WTC11 (cell line): ENCODE measurements at regions not wholly inside any gene's neighbourhood (a gene's known extent, or its start where the extent isn't known, plus 50 kb on each side); places are given as distances from the start of the nearest gene placed in this dataset.

Source experiments
- ATAC-seq: fragments of 200-7000 bp; cut with Tn5 transposase; 2 replicates; pipeline ENCODE4 v1.10.0; 2021; ENCODE audit warnings: mild to moderate bottlenecking, moderate library complexity
- CTCF ChIA-PET: fragments of 300-600 bp; sonication (Branson Sonifier 250); formaldehyde crosslinking; loops from one replicate; lab custom pipeline; 2021; ENCODE audit warnings: antibody characterized with exemption; lab: Charles Lee
- POLR2A ChIA-PET: fragments of 350-600 bp; sonication (Branson Sonifier 250); formaldehyde crosslinking; loops from one replicate; lab custom pipeline; 2021; ENCODE audit warnings: antibody characterized with exemption; lab: Charles Lee
- DNase-seq: peaks from one replicate; pipeline ENCODE4 v3.0.0; 2021; ENCODE audit warnings: low spot score
- H3K27ac Mint-ChIP-seq: 2 replicates; pipeline ENCODE4 v1.8.0; 2021; ENCODE audit warnings: mixed read lengths
- H3K27me3 Mint-ChIP-seq: 2 replicates; pipeline ENCODE4 v1.8.0; 2021; ENCODE audit warnings: low read depth, mild to moderate bottlenecking, moderate library complexity, mixed read lengths
- H3K36me3 Mint-ChIP-seq: 2 replicates; pipeline ENCODE4 v1.8.0; 2021; ENCODE audit warnings: mixed read lengths
- H3K4me1 Mint-ChIP-seq: 2 replicates; pipeline ENCODE4 v1.8.0; 2022; ENCODE audit warnings: mixed read lengths
- H3K4me3 Mint-ChIP-seq: 2 replicates; pipeline ENCODE4 v1.8.0; 2021; ENCODE audit warnings: mild to moderate bottlenecking, moderate library complexity, mixed read lengths
- H3K9me3 Mint-ChIP-seq: 2 replicates; pipeline ENCODE4 v1.8.0; 2021; ENCODE audit warnings: mixed read lengths
- AFF4 ChIP-seq: sonication (generic); formaldehyde crosslinking; IDR thresholded peaks from 2 replicates; pipeline ENCODE4 v1.8.1; 2023; ENCODE audit warnings: mild to moderate bottlenecking, missing genetic modification reagents, borderline replicate concordance
- ELF4 ChIP-seq: sonication (generic); formaldehyde crosslinking; IDR thresholded peaks from 2 replicates; pipeline ENCODE4 v1.8.1; 2022; ENCODE audit warnings: low read depth, mild to moderate bottlenecking, moderate library complexity, missing genetic modification reagents
- EMX1 ChIP-seq: fragments of 250-450 bp; sonication (Bioruptor Pico); IDR thresholded peaks from 2 replicates; pipeline ENCODE4 v1.8.0; 2021; ENCODE audit warnings: mild to moderate bottlenecking
- ESRRA ChIP-seq: sonication (generic); formaldehyde crosslinking; IDR thresholded peaks from 2 replicates; pipeline ENCODE4 v1.8.1; 2022; ENCODE audit warnings: mild to moderate bottlenecking, missing genetic modification reagents, borderline replicate concordance
- FOXK1 ChIP-seq: sonication (generic); formaldehyde crosslinking; IDR thresholded peaks from 2 replicates; pipeline ENCODE4 v1.8.0; 2022; ENCODE audit warnings: mild to moderate bottlenecking, moderate library complexity, missing genetic modification reagents
- IRF1 ChIP-seq: sonication (generic); formaldehyde crosslinking; IDR thresholded peaks from 2 replicates; pipeline ENCODE4 v1.8.0; 2023; ENCODE audit warnings: missing genetic modification reagents
- JAZF1 ChIP-seq: fragments of 250-450 bp; sonication (Bioruptor Pico); IDR thresholded peaks from 2 replicates; pipeline ENCODE4 v1.9.0; 2021; ENCODE audit warnings: moderate library complexity, mild to moderate bottlenecking, inconsistent platforms
- MAX ChIP-seq: sonication (generic); formaldehyde crosslinking; IDR thresholded peaks from 2 replicates; pipeline ENCODE4 v1.8.0; 2022; ENCODE audit warnings: mild to moderate bottlenecking, missing genetic modification reagents
- MXD4 ChIP-seq: fragments of 250-450 bp; sonication (Bioruptor Pico); IDR thresholded peaks from 2 replicates; pipeline ENCODE4 v1.8.0; 2021; ENCODE audit warnings: mild to moderate bottlenecking, moderate library complexity, borderline replicate concordance
- MYBL2 ChIP-seq: sonication (generic); formaldehyde crosslinking; IDR thresholded peaks from 2 replicates; pipeline ENCODE4 v1.8.1; 2023; ENCODE audit warnings: mild to moderate bottlenecking, moderate library complexity, missing genetic modification reagents
- NFE2L1 ChIP-seq: sonication (generic); formaldehyde crosslinking; IDR thresholded peaks from 2 replicates; pipeline ENCODE4 v1.8.1; 2023; ENCODE audit warnings: missing genetic modification reagents
- NR3C1 ChIP-seq: sonication (generic); formaldehyde crosslinking; conservative IDR thresholded peaks from 2 replicates; pipeline ENCODE4 v1.8.1; 2023; ENCODE audit warnings: low read depth, mild to moderate bottlenecking, missing genetic modification reagents
- ZBTB21 ChIP-seq: sonication (generic); formaldehyde crosslinking; IDR thresholded peaks from 2 replicates; pipeline ENCODE4 v1.8.1; 2023; ENCODE audit warnings: mild to moderate bottlenecking, missing genetic modification reagents, borderline replicate concordance
- ZBTB43 ChIP-seq: sonication (generic); formaldehyde crosslinking; IDR thresholded peaks from 2 replicates; pipeline ENCODE4 v1.8.1; 2023; ENCODE audit warnings: mild to moderate bottlenecking, missing genetic modification reagents
- ZNF138 ChIP-seq: sonication (generic); formaldehyde crosslinking; conservative IDR thresholded peaks from 2 replicates; pipeline ENCODE4 v1.8.1; 2022; ENCODE audit warnings: mild to moderate bottlenecking, moderate library complexity, missing genetic modification reagents
- ZNF423 ChIP-seq: fragments of 250-450 bp; sonication (Bioruptor Pico); IDR thresholded peaks from 2 replicates; pipeline ENCODE4 v2.1.2; 2022; ENCODE audit warnings: mild to moderate bottlenecking, moderate library complexity
- TF ChIP-seq, protein P1 (sequence below): sonication (generic); formaldehyde crosslinking; IDR thresholded peaks from 2 replicates; pipeline ENCODE4 v1.8.1; 2023; ENCODE audit warnings: mild to moderate bottlenecking, moderate library complexity, missing genetic modification reagents
- TF ChIP-seq, protein P2 (sequence below): fragments of 200-600 bp; IDR thresholded peaks from 2 replicates; pipeline ENCODE4 v1.8.0; 2022; ENCODE audit warnings: antibody characterized with exemption
- TF ChIP-seq, protein P3 (sequence below): fragments of 250-450 bp; sonication (Bioruptor Pico); IDR thresholded peaks from 2 replicates; pipeline ENCODE4 v2.1.2; 2022; ENCODE audit warnings: mild to moderate bottlenecking, moderate library complexity
- TF ChIP-seq, protein P4 (sequence below): fragments of 250-450 bp; sonication (Bioruptor Pico); IDR thresholded peaks from 2 replicates; pipeline ENCODE4 v1.9.0; 2021; ENCODE audit warnings: mild to moderate bottlenecking

DNA sequence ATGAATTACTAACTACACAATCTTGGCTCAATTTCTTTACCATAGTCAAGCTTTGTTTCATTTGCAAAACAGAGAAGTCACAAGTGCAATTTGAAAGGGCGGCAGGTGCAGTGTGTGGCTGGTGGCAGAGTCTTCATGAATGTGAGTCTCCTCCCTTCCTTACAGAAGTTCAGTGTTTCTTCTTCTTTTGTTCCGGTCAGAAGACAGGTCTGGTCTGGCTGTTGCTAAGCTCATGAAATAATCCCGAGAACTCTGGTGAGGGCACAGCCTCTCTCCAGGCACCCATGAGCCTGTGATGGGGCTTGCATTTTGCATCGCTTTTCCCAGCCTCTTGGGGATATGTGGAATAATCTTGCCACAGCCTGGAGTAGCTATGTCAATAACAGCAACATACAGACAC, 824.8 kb upstream of the SALL3 start:
- Mint-ChIP-seq H3K36me3 (peaks cover 34% of the 10 kb centered on the region), H3K4me3 (no peak overlapping the region), H3K27ac (no peak overlapping the region), H3K27me3 (peaks cover 7% of the 10 kb centered on the region), H3K9me3 (peaks cover 44% of the 10 kb centered on the region), H3K4me1 (peaks cover 22% of the 10 kb centered on the region)
- CTCF ChIA-PET: no interaction called here
- ATAC-seq: no peak
- POLR2A ChIA-PET: interaction anchor here (0.6 kb wide), 1 partner anchor 929 kb away, joined by 3 read pairs; no protein-coding TSS in a partner anchor
- DNase-seq: no peak
- TF ChIP-seq, protein P1, sequence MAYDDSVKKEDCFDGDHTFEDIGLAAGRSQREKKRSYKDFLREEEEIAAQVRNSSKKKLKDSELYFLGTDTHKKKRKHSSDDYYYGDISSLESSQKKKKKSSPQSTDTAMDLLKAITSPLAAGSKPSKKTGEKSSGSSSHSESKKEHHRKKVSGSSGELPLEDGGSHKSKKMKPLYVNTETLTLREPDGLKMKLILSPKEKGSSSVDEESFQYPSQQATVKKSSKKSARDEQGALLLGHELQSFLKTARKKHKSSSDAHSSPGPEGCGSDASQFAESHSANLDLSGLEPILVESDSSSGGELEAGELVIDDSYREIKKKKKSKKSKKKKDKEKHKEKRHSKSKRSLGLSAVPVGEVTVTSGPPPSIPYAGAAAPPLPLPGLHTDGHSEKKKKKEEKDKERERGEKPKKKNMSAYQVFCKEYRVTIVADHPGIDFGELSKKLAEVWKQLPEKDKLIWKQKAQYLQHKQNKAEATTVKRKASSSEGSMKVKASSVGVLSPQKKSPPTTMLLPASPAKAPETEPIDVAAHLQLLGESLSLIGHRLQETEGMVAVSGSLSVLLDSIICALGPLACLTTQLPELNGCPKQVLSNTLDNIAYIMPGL: no peak
- TF ChIP-seq AFF4 (CRISPR knock-in tag) (no peak), ZNF138 (no peak), IRF1 (no peak), JAZF1 (no peak), NFE2L1 (no peak), NR3C1 (CRISPR knock-in tag) (no peak), ESRRA (no peak), MYBL2 (CRISPR knock-in tag) (no peak), ELF4 (CRISPR knock-in tag) (no peak), MAX (no peak), FOXK1 (CRISPR knock-in tag) (no peak), ZBTB43 (CRISPR knock-in tag) (no peak), MXD4 (CRISPR knock-in tag) (no peak), EMX1 (CRISPR knock-in tag) (no peak), ZNF423 (CRISPR knock-in tag) (no peak), ZBTB21 (CRISPR knock-in tag) (no peak)
- TF ChIP-seq, protein P2, sequence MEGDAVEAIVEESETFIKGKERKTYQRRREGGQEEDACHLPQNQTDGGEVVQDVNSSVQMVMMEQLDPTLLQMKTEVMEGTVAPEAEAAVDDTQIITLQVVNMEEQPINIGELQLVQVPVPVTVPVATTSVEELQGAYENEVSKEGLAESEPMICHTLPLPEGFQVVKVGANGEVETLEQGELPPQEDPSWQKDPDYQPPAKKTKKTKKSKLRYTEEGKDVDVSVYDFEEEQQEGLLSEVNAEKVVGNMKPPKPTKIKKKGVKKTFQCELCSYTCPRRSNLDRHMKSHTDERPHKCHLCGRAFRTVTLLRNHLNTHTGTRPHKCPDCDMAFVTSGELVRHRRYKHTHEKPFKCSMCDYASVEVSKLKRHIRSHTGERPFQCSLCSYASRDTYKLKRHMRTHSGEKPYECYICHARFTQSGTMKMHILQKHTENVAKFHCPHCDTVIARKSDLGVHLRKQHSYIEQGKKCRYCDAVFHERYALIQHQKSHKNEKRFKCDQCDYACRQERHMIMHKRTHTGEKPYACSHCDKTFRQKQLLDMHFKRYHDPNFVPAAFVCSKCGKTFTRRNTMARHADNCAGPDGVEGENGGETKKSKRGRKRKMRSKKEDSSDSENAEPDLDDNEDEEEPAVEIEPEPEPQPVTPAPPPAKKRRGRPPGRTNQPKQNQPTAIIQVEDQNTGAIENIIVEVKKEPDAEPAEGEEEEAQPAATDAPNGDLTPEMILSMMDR: no peak
- TF ChIP-seq, protein P3, sequence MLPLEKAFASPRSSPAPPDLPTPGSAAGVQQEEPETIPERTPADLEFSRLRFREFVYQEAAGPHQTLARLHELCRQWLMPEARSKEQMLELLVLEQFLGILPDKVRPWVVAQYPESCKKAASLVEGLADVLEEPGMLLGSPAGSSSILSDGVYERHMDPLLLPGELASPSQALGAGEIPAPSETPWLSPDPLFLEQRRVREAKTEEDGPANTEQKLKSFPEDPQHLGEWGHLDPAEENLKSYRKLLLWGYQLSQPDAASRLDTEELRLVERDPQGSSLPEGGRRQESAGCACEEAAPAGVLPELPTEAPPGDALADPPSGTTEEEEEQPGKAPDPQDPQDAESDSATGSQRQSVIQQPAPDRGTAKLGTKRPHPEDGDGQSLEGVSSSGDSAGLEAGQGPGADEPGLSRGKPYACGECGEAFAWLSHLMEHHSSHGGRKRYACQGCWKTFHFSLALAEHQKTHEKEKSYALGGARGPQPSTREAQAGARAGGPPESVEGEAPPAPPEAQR (CRISPR knock-in tag): no peak
- TF ChIP-seq, protein P4, sequence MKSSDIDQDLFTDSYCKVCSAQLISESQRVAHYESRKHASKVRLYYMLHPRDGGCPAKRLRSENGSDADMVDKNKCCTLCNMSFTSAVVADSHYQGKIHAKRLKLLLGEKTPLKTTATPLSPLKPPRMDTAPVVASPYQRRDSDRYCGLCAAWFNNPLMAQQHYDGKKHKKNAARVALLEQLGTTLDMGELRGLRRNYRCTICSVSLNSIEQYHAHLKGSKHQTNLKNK (CRISPR knock-in tag): no peak
